Right lobe of liver (tissue), 4 donors: ENCODE measurements at regions not wholly inside any gene's neighbourhood (a gene's known extent, or its start where the extent isn't known, plus 50 kb on each side); places are given as distances from the start of the nearest gene placed in this dataset.

Experiments used
- CTCF ChIP-seq, 4 donors: fragments of 200-600 bp in 3 of 4; fragments of 450-650 bp in 1 of 4; IDR thresholded peaks; one replicate each; pipeline versions ENCODE4 v1.5.1 to v1.8.0; 2016 to 2022; ENCODE audit warnings: antibody characterized with exemption in 4 of 4, mild to moderate bottlenecking in 2 of 4
- POLR2A ChIP-seq: fragments of 450-650 bp; IDR thresholded peaks from one replicate; pipeline ENCODE4 v1.6.1; 2017; ENCODE audit warnings: antibody characterized with exemption, mild to moderate bottlenecking
- donor health status: DM: no; HTN: no; CAD: no.
- donor health status: DM: no; HTN: no; CAD: no.
- donor health status: DM: no; HTN: yes; CAD: no.

DNA sequence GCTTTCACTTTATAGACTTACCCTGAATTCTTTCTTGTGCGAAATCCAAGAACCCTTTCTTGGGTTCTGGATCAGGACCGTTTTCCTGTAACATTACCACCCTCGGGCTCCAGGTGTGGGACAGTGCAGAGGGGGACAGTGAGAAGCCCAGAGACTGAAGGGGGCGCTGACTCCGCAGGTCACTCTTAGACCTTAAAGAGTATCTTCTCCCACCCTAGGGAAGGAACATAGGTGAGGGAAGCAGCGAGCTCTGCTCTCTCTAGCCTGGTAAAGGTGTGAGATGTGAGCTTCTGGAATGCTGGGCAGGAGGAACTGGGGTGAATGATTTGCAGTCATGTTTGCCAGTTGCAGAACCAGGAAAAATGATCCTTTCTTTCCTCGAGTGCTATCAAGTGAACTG is 80.8 kb upstream of the ZNF507 start:
- TF ChIP-seq CTCF (IDR thresholded peaks at IDR 0.05), result no peak
- TF ChIP-seq POLR2A, result no peak
